Gastroesophageal sphincter (tissue), 4 donors: ENCODE measurements at regions not wholly inside any gene's neighbourhood (a gene's known extent, or its start where the extent isn't known, plus 50 kb on each side); places are given as distances from the start of the nearest gene placed in this dataset.

Experiments used
- ATAC-seq: fragments of 150-250 bp; one replicate; pipeline ENCODE4 v1.9.1; 2016; ENCODE audit warnings: mild to moderate bottlenecking, moderate library complexity
- H3K27ac ChIP-seq, 4 donors: fragments of 200-600 bp; sonication (generic) in 3 of 4; 1 replicate in 3 of 4; 2 replicates in 1 of 4; pipeline ENCODE4 v1.5.1; 2016 to 2019
- H3K27me3 ChIP-seq: fragments of 200-600 bp; sonication (generic); one replicate; pipeline ENCODE4 v1.5.1; 2019
- H3K36me3 ChIP-seq, 2 donors: fragments of 200-600 bp; sonication (generic); one replicate each; pipeline ENCODE4 v1.5.1; 2019; ENCODE audit warnings: control low read depth in 1 of 2
- H3K4me1 ChIP-seq, 3 donors: fragments of 200-600 bp; sonication (generic); 1 replicate in 2 of 3; 2 replicates in 1 of 3; pipeline ENCODE4 v1.5.1; 2016 to 2019; ENCODE audit warnings: control low read depth in 2 of 3
- H3K4me3 ChIP-seq, 2 donors: fragments of 200-600 bp; sonication (generic); one replicate each; pipeline ENCODE4 v1.5.1; 2019; ENCODE audit warnings: mild to moderate bottlenecking in 1 of 2, moderate library complexity in 1 of 2
- H3K9me3 ChIP-seq, 3 donors: fragments of 200-600 bp; sonication (generic); one replicate each; pipeline ENCODE4 v1.5.1; 2017 to 2019; ENCODE audit warnings: control low read depth in 2 of 3
- CTCF ChIP-seq, 4 experiments: fragments of 200-600 bp in 2 of 4; fragments of 450-650 bp in 2 of 4; sonication (generic) in 1 of 4; IDR thresholded peaks; one replicate each; pipeline ENCODE4 v1.5.1; 2017 to 2019; ENCODE audit warnings: antibody characterized with exemption in 4 of 4, mild to moderate bottlenecking in 2 of 4, moderate library complexity in 2 of 4
- EP300 ChIP-seq: sonication (generic); formaldehyde crosslinking; IDR thresholded peaks from one replicate; pipeline ENCODE4 v1.6.1; 2017; ENCODE audit warnings: antibody characterized with exemption, mild to moderate bottlenecking
- POLR2A ChIP-seq, 2 donors: fragments of 450-650 bp; IDR thresholded peaks; one replicate each; pipeline ENCODE4 v1.6.1; 2017; ENCODE audit warnings: antibody characterized with exemption in 2 of 2, mild to moderate bottlenecking in 2 of 2, moderate library complexity in 1 of 2
- POLR2AphosphoS5 ChIP-seq: sonication (generic); formaldehyde crosslinking; IDR thresholded peaks from one replicate; pipeline ENCODE4 v1.6.1; 2017; ENCODE audit warnings: antibody characterized with exemption
- WGBS, 2 donors: methylation state at CpG; one replicate each; pipeline ENCODE4 v1.1.5; 2018; ENCODE audit warnings: low coverage in 1 of 2; 5-methylcytosine and 5-hydroxymethylcytosine counted together

GRCh38 chr17:70794738-70795137 lies 625.4 kb downstream of the KCNJ2 start:
- no peak for ATAC-seq
- TF ChIP-seq EP300 (no peak), POLR2A (IDR thresholded peaks at IDR 0.05) (no peak), CTCF (IDR thresholded peaks at IDR 0.05) (no peak), POLR2AphosphoS5 (no peak)
- Histone ChIP-seq H3K27me3 (no peaks in the 10 kb centered on the region), H3K27ac (no peak overlapping the region), H3K36me3 (no peaks in the 10 kb centered on the region), H3K4me1 (no peaks in the 10 kb centered on the region), H3K9me3 (peaks cover 0 to 1% (median 0%) of the 10 kb centered on the region in 3 donors), H3K4me3 (no peak overlapping the region)
- 78 to 86% methylated on average over 1 of the region's 1 CpG for WGBS, 2 donors

- no peaks in the 10 kb centered on the region for H3K9me3 ChIP-seq
- TF ChIP-seq EP300 (no peak), CTCF (IDR thresholded peaks at IDR 0.05) (no peak), POLR2A (IDR thresholded peaks at IDR 0.05) (no peak), POLR2AphosphoS5 (no peak)
- H3K4me3 ChIP-seq: no peak overlapping the region
- no peaks in the 10 kb centered on the region for H3K4me1 ChIP-seq
- no peaks in the 10 kb centered on the region for H3K27me3 ChIP-seq
- WGBS, 2 donors: 74 to 77% methylated on average over 2 of the region's 2 CpGs
- H3K27ac ChIP-seq: no peak overlapping the region
- H3K36me3 ChIP-seq: no peaks in the 10 kb centered on the region
- no peak for ATAC-seq
Observed at GRCh38 chr17:70795620-70796019, 626.3 kb downstream of the KCNJ2 start.

- TF ChIP-seq CTCF (IDR thresholded peaks at IDR 0.05): no peak
- TF ChIP-seq POLR2AphosphoS5: no peak
- TF ChIP-seq POLR2A (IDR thresholded peaks at IDR 0.05): no peak
- no peak for TF ChIP-seq EP300
- ATAC-seq: no peak
- WGBS, 2 donors: 63 to 71% methylated on average over 4 of the region's 4 CpGs
Observed at GRCh38 chr17:70796757-70797156, 627.4 kb downstream of the KCNJ2 start.

GRCh38 chr17:70797166-70797565 lies 627.8 kb downstream of the KCNJ2 start:
- 57 to 74% methylated on average over 5 of the region's 5 CpGs for WGBS, 2 donors

More at GRCh38 chr17:70796757-70797156, 627.4 kb downstream of the KCNJ2 start:
- H3K4me3 ChIP-seq: no peak overlapping the region
- H3K27ac ChIP-seq: no peak overlapping the region
- H3K4me1 ChIP-seq: no peaks in the 10 kb centered on the region
- no peaks in the 10 kb centered on the region for H3K9me3 ChIP-seq
- no peaks in the 10 kb centered on the region for H3K27me3 ChIP-seq
- H3K36me3 ChIP-seq: no peaks in the 10 kb centered on the region

GRCh38 chr17:70804161-70804560 lies 634.8 kb downstream of the KCNJ2 start:
- Histone ChIP-seq H3K36me3 (no peaks in the 10 kb centered on the region), H3K4me3 (no peak overlapping the region), H3K27me3 (no peaks in the 10 kb centered on the region), H3K9me3 (no peaks in the 10 kb centered on the region), H3K27ac (no peak overlapping the region), H3K4me1 (no peaks in the 10 kb centered on the region)
- no peak for ATAC-seq
- TF ChIP-seq POLR2AphosphoS5 (no peak), EP300 (no peak), CTCF (IDR thresholded peaks at IDR 0.05) (no peak), POLR2A (IDR thresholded peaks at IDR 0.05) (no peak)

More at GRCh38 chr17:70797166-70797565, 627.8 kb downstream of the KCNJ2 start:
- Histone ChIP-seq H3K9me3 (no peaks in the 10 kb centered on the region), H3K27ac (no peak overlapping the region), H3K36me3 (no peaks in the 10 kb centered on the region), H3K4me1 (no peaks in the 10 kb centered on the region), H3K4me3 (no peak overlapping the region), H3K27me3 (no peaks in the 10 kb centered on the region)
- ATAC-seq: no peak
- TF ChIP-seq CTCF (IDR thresholded peaks at IDR 0.05): no peak
- no peak for TF ChIP-seq POLR2A (IDR thresholded peaks at IDR 0.05)
- TF ChIP-seq EP300: no peak
